ENCODE measurements at regions not wholly inside any gene's neighbourhood (a gene's known extent, or its start where the extent isn't known, plus 50 kb on each side); places are given as distances from the start of the nearest gene placed in this dataset.

- DNase-seq (ENCODE audit: low spot score), result no peak
Measured at GRCh38 chr10:128422999-128423398, 296.8 kb upstream of the MKI67 start.

- DNase-seq (ENCODE audit: low spot score), result no peak
Measured at GRCh38 chr10:128429321-128429720, 303.1 kb upstream of the MKI67 start.

- DNase-seq (ENCODE audit: low spot score), result no peak
Measured at GRCh38 chr10:128429835-128430513, 303.8 kb upstream of the MKI67 start.

GRCh38 chr10:128431083-128431482 is 304.9 kb upstream of the MKI67 start:
- no peak for DNase-seq (ENCODE audit: low spot score)

GRCh38 chr10:128431506-128431905 is 305.3 kb upstream of the MKI67 start:
- DNase-seq (ENCODE audit: low spot score), result no peak

- no peak for DNase-seq (ENCODE audit: low spot score)
Measured at GRCh38 chr10:128432011-128432410, 305.8 kb upstream of the MKI67 start.

- no peak for DNase-seq (ENCODE audit: low spot score)
Measured at GRCh38 chr10:128432423-128432822, 306.2 kb upstream of the MKI67 start.

- no peak for DNase-seq (ENCODE audit: low spot score)
Measured at GRCh38 chr10:128435811-128436210, 309.6 kb upstream of the MKI67 start.

- DNase-seq (ENCODE audit: low spot score), result no peak
Measured at GRCh38 chr10:128437786-128438345, 311.6 kb upstream of the MKI67 start.

- no peak for DNase-seq (ENCODE audit: low spot score)
Measured at GRCh38 chr10:128438417-128439063, 312.3 kb upstream of the MKI67 start.

GRCh38 chr10:128440513-128441160 is 314.4 kb upstream of the MKI67 start:
- no peak for DNase-seq (ENCODE audit: low spot score)

- no peak for DNase-seq (ENCODE audit: low spot score)
Measured at GRCh38 chr10:128443925-128444518, 317.8 kb upstream of the MKI67 start.

GRCh38 chr10:128448796-128449195 is 322.6 kb upstream of the MKI67 start:
- DNase-seq (ENCODE audit: low spot score), result no peak

- DNase-seq (ENCODE audit: low spot score), result no peak
Measured at GRCh38 chr10:128451879-128452278, 325.7 kb upstream of the MKI67 start.

- no peak for DNase-seq (ENCODE audit: low spot score)
Measured at GRCh38 chr10:128456271-128456670, 330.0 kb upstream of the MKI67 start.

GRCh38 chr10:128457136-128457535 is 330.9 kb upstream of the MKI67 start:
- DNase-seq (ENCODE audit: low spot score), result no peak

GRCh38 chr10:128461991-128462390 is 335.8 kb upstream of the MKI67 start:
- no peak for DNase-seq (ENCODE audit: low spot score)

GRCh38 chr10:128462844-128463243 is 336.6 kb upstream of the MKI67 start:
- DNase-seq (ENCODE audit: low spot score), result no peak

GRCh38 chr10:128463991-128464760 is 338.0 kb upstream of the MKI67 start:
- DNase-seq (ENCODE audit: low spot score), result peak; percentile 29

GRCh38 chr10:128465697-128466096 is 339.5 kb upstream of the MKI67 start:
- DNase-seq (ENCODE audit: low spot score), result no peak

GRCh38 chr10:128466831-128467371 is 340.7 kb upstream of the MKI67 start:
- no peak for DNase-seq (ENCODE audit: low spot score)

- DNase-seq (ENCODE audit: low spot score), result no peak
Measured at GRCh38 chr10:128468462-128468861, 342.2 kb upstream of the MKI67 start.

Measured in cerebellar cortex (tissue), 1 donor.